ENCODE measurements at regions not wholly inside any gene's neighbourhood (a gene's known extent, or its start where the extent isn't known, plus 50 kb on each side); places are given as distances from the start of the nearest gene placed in this dataset.

DNA sequence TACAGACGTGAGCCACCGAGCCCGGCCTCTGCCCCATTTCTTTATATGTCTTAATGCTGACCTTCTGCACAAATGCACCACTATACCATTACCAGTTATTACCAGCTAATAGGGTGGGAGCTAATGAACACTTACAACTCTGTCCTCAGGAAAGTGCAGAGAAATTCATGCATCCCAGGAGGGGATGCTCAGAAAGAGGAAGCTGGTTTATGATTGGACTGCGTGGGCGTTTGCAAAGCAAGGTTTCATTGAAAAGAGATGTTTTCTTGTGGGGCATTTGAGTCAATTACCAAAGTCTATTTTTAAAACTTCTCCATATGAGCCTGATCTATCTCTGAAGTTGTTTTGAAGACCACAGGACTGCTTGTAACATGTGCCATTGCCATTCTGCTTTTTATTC lies 417.7 kb upstream of the CELF2 start:
- TF ChIP-seq, protein P1, sequence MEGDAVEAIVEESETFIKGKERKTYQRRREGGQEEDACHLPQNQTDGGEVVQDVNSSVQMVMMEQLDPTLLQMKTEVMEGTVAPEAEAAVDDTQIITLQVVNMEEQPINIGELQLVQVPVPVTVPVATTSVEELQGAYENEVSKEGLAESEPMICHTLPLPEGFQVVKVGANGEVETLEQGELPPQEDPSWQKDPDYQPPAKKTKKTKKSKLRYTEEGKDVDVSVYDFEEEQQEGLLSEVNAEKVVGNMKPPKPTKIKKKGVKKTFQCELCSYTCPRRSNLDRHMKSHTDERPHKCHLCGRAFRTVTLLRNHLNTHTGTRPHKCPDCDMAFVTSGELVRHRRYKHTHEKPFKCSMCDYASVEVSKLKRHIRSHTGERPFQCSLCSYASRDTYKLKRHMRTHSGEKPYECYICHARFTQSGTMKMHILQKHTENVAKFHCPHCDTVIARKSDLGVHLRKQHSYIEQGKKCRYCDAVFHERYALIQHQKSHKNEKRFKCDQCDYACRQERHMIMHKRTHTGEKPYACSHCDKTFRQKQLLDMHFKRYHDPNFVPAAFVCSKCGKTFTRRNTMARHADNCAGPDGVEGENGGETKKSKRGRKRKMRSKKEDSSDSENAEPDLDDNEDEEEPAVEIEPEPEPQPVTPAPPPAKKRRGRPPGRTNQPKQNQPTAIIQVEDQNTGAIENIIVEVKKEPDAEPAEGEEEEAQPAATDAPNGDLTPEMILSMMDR (IDR thresholded peaks at IDR 0.05) = no peak
- TF ChIP-seq EZH2 (IDR thresholded peaks at IDR 0.05) = no peak

Data from neural progenitor cell (in vitro differentiated cells).